GM12873 (cell line): ENCODE measurements at regions not wholly inside any gene's neighbourhood (a gene's known extent, or its start where the extent isn't known, plus 50 kb on each side); places are given as distances from the start of the nearest gene placed in this dataset.

ENCODE experiments used
- CTCF ChIP-seq: IDR thresholded peaks from 2 replicates; pipeline ENCODE4 v1.5.1; 2012; ENCODE audit warnings: low read depth, mild to moderate bottlenecking, moderate library complexity, low read length, control low read depth; ENCODE audit not compliant: insufficient read depth; ENCODE audit errors: missing control alignments

- no peak for TF ChIP-seq CTCF
Measured at GRCh38 chr3:118530350-118530922, 504.2 kb downstream of the IGSF11 start.

DNA sequence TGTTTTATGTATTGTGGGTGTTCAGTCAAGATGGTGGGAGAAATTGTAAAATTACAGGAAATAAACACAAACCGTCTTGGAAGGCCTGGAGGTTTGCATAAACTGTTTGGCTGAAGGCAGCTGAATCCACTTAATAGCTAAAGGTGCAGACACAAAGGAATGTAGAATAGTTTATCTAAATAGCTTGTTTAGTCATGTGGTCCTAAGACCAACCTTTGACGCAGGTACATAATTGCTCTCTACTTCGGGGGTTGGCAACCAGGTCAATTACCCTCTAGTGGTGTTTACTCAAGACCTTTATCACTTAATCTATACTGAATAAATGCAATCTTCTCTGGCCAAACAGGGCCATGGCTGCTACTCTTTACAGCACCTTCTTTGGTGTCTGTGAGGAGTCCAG lies 502.8 kb downstream of the IGSF11 start:
- TF ChIP-seq CTCF: no peak

DNA sequence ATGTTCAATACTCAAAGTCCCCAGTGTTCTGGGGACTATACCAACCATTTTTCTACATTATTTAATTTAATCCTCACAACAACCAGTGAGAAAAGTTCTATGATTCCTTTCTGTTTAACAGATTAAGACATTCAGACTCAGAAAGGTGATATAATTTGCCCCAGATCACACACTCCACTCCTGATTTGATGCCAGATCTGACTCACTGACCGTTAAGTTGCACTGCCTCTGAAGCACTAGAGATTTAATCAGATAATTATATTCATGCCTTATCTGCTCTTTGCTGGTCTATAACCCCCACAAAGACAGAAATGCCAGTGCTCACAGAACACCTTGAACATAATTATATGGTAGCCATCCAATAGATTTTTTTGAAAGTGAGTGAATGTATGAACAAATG lies 501.0 kb downstream of the IGSF11 start:
- no peak for TF ChIP-seq CTCF

DNA sequence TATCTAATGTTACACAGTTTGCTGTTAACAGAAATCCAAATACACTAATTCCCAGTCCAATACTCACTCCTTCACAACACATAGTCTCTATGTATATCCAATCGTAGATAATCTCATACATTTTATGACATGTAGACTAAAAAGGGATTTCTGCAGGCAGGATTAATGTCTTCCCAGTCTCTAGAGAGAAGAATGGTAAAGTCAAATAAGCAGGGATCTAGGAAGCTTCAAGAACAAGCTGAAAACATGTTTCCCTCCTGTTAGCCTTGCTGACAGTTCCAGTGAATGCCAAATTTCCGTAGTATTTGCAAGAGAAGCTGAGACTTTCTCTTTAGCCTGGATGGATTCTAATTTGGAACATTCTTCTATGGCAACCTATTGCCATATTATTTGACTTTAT lies 500.1 kb downstream of the IGSF11 start:
- no peak for TF ChIP-seq CTCF

DNA sequence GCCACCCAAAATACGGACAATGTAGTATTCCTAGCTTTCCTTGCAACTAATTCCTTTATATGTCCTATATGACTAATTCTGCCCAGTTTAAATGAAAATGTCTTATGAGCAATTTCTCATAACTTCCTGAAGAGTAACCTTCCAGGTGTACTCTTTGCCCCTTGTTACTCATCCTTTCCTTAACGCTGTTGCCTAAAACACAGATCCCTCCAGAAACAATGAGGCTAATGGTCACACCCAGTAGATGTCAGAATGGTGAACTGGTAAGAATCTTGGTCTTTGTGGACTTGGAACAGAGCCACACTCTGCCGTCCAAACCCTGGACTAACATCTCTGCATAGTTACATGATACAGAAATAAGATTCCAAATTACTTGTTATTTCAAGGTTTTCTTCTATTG lies 497.9 kb downstream of the IGSF11 start:
- TF ChIP-seq CTCF: no peak

GRCh38 chr3:118537454-118537853 lies 497.2 kb downstream of the IGSF11 start:
- no peak for TF ChIP-seq CTCF

DNA sequence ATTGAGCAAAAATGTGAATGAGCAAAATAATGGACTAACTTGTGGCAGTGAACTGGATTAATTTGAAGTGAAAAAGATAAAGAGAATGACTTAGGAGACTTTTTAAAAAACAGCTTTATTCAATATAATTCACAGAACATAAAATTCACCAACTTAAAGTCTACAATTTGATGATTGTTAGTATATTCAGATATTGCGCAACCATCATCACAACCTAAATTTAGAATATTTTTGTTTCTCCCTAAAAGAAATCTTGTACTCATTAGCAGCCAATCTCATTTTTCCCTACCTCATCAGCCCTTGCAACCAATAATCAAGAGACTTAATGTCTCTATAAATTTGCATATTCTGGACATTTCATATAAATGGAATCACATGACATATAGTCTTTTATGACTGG lies 496.5 kb downstream of the IGSF11 start:
- TF ChIP-seq CTCF: no peak
